ENCODE measurements at regions not wholly inside any gene's neighbourhood (a gene's known extent, or its start where the extent isn't known, plus 50 kb on each side); places are given as distances from the start of the nearest gene placed in this dataset.

DNA sequence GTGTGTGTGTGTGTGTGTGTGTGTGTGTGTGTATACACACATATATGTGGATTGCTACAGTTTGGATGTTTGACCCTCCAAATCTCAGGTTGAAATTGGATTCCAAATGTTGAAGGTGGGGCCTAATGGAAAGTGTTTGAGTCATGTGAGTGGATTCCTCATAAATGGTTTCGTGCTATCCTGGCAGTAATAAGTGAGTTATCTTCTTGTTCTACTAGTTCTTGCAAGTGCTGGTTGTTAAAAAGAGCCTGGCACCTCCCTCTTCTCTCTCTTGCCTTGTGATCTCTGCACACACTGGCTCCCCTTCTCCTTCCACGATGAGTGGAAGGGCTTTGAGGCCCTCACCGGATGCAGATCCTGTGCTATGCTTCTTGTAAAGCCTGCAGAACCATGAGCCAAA lies 344.1 kb downstream of the SH2D1A start (continued):
- TF ChIP-seq, protein P1, sequence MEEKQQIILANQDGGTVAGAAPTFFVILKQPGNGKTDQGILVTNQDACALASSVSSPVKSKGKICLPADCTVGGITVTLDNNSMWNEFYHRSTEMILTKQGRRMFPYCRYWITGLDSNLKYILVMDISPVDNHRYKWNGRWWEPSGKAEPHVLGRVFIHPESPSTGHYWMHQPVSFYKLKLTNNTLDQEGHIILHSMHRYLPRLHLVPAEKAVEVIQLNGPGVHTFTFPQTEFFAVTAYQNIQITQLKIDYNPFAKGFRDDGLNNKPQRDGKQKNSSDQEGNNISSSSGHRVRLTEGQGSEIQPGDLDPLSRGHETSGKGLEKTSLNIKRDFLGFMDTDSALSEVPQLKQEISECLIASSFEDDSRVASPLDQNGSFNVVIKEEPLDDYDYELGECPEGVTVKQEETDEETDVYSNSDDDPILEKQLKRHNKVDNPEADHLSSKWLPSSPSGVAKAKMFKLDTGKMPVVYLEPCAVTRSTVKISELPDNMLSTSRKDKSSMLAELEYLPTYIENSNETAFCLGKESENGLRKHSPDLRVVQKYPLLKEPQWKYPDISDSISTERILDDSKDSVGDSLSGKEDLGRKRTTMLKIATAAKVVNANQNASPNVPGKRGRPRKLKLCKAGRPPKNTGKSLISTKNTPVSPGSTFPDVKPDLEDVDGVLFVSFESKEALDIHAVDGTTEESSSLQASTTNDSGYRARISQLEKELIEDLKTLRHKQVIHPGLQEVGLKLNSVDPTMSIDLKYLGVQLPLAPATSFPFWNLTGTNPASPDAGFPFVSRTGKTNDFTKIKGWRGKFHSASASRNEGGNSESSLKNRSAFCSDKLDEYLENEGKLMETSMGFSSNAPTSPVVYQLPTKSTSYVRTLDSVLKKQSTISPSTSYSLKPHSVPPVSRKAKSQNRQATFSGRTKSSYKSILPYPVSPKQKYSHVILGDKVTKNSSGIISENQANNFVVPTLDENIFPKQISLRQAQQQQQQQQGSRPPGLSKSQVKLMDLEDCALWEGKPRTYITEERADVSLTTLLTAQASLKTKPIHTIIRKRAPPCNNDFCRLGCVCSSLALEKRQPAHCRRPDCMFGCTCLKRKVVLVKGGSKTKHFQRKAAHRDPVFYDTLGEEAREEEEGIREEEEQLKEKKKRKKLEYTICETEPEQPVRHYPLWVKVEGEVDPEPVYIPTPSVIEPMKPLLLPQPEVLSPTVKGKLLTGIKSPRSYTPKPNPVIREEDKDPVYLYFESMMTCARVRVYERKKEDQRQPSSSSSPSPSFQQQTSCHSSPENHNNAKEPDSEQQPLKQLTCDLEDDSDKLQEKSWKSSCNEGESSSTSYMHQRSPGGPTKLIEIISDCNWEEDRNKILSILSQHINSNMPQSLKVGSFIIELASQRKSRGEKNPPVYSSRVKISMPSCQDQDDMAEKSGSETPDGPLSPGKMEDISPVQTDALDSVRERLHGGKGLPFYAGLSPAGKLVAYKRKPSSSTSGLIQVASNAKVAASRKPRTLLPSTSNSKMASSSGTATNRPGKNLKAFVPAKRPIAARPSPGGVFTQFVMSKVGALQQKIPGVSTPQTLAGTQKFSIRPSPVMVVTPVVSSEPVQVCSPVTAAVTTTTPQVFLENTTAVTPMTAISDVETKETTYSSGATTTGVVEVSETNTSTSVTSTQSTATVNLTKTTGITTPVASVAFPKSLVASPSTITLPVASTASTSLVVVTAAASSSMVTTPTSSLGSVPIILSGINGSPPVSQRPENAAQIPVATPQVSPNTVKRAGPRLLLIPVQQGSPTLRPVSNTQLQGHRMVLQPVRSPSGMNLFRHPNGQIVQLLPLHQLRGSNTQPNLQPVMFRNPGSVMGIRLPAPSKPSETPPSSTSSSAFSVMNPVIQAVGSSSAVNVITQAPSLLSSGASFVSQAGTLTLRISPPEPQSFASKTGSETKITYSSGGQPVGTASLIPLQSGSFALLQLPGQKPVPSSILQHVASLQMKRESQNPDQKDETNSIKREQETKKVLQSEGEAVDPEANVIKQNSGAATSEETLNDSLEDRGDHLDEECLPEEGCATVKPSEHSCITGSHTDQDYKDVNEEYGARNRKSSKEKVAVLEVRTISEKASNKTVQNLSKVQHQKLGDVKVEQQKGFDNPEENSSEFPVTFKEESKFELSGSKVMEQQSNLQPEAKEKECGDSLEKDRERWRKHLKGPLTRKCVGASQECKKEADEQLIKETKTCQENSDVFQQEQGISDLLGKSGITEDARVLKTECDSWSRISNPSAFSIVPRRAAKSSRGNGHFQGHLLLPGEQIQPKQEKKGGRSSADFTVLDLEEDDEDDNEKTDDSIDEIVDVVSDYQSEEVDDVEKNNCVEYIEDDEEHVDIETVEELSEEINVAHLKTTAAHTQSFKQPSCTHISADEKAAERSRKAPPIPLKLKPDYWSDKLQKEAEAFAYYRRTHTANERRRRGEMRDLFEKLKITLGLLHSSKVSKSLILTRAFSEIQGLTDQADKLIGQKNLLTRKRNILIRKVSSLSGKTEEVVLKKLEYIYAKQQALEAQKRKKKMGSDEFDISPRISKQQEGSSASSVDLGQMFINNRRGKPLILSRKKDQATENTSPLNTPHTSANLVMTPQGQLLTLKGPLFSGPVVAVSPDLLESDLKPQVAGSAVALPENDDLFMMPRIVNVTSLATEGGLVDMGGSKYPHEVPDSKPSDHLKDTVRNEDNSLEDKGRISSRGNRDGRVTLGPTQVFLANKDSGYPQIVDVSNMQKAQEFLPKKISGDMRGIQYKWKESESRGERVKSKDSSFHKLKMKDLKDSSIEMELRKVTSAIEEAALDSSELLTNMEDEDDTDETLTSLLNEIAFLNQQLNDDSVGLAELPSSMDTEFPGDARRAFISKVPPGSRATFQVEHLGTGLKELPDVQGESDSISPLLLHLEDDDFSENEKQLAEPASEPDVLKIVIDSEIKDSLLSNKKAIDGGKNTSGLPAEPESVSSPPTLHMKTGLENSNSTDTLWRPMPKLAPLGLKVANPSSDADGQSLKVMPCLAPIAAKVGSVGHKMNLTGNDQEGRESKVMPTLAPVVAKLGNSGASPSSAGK (IDR thresholded peaks at IDR 0.05): no peak
- TF ChIP-seq MTA3 (IDR thresholded peaks at IDR 0.05; ENCODE audit: borderline replicate concordance) (no peak), CHD2 (IDR thresholded peaks at IDR 0.05; ENCODE audit: low read depth, low read length) (no peak), TFAM (CRISPR knock-in tag; conservative IDR thresholded peaks at IDR 0.05) (no peak), POLR2AphosphoS2 (IDR thresholded peaks at IDR 0.05; ENCODE audit: low read length) (no peak), TBL1XR1 (IDR thresholded peaks at IDR 0.05; ENCODE audit: low read length in 2 of 2) (no peak), ZNF184 (CRISPR knock-in tag; IDR thresholded peaks at IDR 0.05) (no peak), HLTF (IDR thresholded peaks at IDR 0.05) (no peak), ZNF589 (CRISPR knock-in tag; IDR thresholded peaks at IDR 0.05; ENCODE audit: low read depth) (no peak)
- TF ChIP-seq, protein P2, sequence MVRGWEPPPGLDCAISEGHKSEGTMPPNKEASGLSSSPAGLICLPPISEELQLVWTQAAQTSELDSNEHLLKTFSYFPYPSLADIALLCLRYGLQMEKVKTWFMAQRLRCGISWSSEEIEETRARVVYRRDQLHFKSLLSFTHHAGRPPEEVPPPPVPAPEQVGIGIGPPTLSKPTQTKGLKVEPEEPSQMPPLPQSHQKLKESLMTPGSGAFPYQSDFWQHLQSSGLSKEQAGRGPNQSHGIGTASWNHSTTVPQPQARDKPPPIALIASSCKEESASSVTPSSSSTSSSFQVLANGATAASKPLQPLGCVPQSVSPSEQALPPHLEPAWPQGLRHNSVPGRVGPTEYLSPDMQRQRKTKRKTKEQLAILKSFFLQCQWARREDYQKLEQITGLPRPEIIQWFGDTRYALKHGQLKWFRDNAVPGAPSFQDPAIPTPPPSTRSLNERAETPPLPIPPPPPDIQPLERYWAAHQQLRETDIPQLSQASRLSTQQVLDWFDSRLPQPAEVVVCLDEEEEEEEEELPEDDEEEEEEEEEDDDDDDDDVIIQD (CRISPR knock-in tag; IDR thresholded peaks at IDR 0.05): no peak

Measured in K562 (cell line).